Activated T-cell treated with anti-CD3 and anti-CD28 coated beads, Interleukin-2, amount 50 U/mL, for 48 hours (primary cell): ENCODE measurements at regions not wholly inside any gene's neighbourhood (a gene's known extent, or its start where the extent isn't known, plus 50 kb on each side); places are given as distances from the start of the nearest gene placed in this dataset.

Experiments
- DNase-seq, 2 experiments: peaks; one replicate each; pipeline ENCODE4 v3.0.0-alpha.2; 2020

GRCh38 chr19:29092712-29093552 lies 120.0 kb downstream of the UQCRFS1 start:
- DNase-seq, result no peak

- DNase-seq, result no peak
Measured at GRCh38 chr19:29090783-29091526, 122.0 kb downstream of the UQCRFS1 start.

GRCh38 chr19:29089315-29089870 lies 123.6 kb downstream of the UQCRFS1 start:
- no peak for DNase-seq

- no peak for DNase-seq
Measured at GRCh38 chr19:29088761-29089160, 124.2 kb downstream of the UQCRFS1 start.

- no peak for DNase-seq
Measured at GRCh38 chr19:29086646-29087045, 126.3 kb downstream of the UQCRFS1 start.

GRCh38 chr19:29086182-29086581 lies 126.8 kb downstream of the UQCRFS1 start:
- no peak for DNase-seq

- DNase-seq, result no peak
Measured at GRCh38 chr19:29085630-29086029, 127.3 kb downstream of the UQCRFS1 start.

GRCh38 chr19:29085206-29085605 lies 127.7 kb downstream of the UQCRFS1 start:
- DNase-seq, result no peak

- no peak for DNase-seq
Measured at GRCh38 chr19:29084266-29084665, 128.7 kb downstream of the UQCRFS1 start.

GRCh38 chr19:29083863-29084262 lies 129.1 kb downstream of the UQCRFS1 start:
- no peak for DNase-seq

GRCh38 chr19:29079356-29080032 lies 133.5 kb downstream of the UQCRFS1 start:
- no peak for DNase-seq

- no peak for DNase-seq
Measured at GRCh38 chr19:29076963-29077362, 136.0 kb downstream of the UQCRFS1 start.

GRCh38 chr19:29076161-29076560 lies 136.8 kb downstream of the UQCRFS1 start:
- DNase-seq, result no peak

- no peak for DNase-seq
Measured at GRCh38 chr19:29075149-29075548, 137.8 kb downstream of the UQCRFS1 start.

- DNase-seq, result no peak
Measured at GRCh38 chr19:29074579-29074978, 138.4 kb downstream of the UQCRFS1 start.

- DNase-seq, result no peak
Measured at GRCh38 chr19:29067831-29068230, 145.1 kb downstream of the UQCRFS1 start.

- no peak for DNase-seq
Measured at GRCh38 chr19:29062475-29063435, 150.2 kb downstream of the UQCRFS1 start.

- DNase-seq, result no peak
Measured at GRCh38 chr19:29060813-29061364, 152.1 kb downstream of the UQCRFS1 start.

GRCh38 chr19:29056535-29056934 lies 156.4 kb downstream of the UQCRFS1 start:
- DNase-seq, result no peak

- no peak for DNase-seq
Measured at GRCh38 chr19:29054886-29055675, 157.9 kb downstream of the UQCRFS1 start.

- DNase-seq, result no peak
Measured at GRCh38 chr19:29048873-29049272, 164.1 kb downstream of the UQCRFS1 start.
